ENCODE measurements at regions not wholly inside any gene's neighbourhood (a gene's known extent, or its start where the extent isn't known, plus 50 kb on each side); places are given as distances from the start of the nearest gene placed in this dataset.

- TF ChIP-seq CTCF (IDR thresholded peaks at IDR 0.05 in 2 of 3, conservative IDR thresholded peaks at IDR 0.05 in 1 of 3; ENCODE audit: borderline replicate concordance in 1 of 3, insufficient read depth in 1 of 3, low read depth in 2 of 3, low read length in 2 of 3) (no peak), EZH2phosphoT487 (IDR thresholded peaks at IDR 0.05; ENCODE audit: borderline replicate concordance) (no peak), POLR2A (IDR thresholded peaks at IDR 0.05; ENCODE audit: borderline replicate concordance, extremely low read depth, insufficient read depth, insufficient read length) (no peak), YY1 (IDR thresholded peaks at IDR 0.05; ENCODE audit: extremely low read depth, insufficient replicate concordance, low read depth, low read length) (no peak), POLR2AphosphoS5 (IDR thresholded peaks at IDR 0.05; ENCODE audit: low read depth, low read length) (no peak), TCF7L2 (IDR thresholded peaks at IDR 0.05; ENCODE audit: borderline replicate concordance, extremely low read depth, insufficient read depth, insufficient read length) (no peak), EZH2 (IDR thresholded peaks at IDR 0.05) (no peak)
Observed at GRCh38 chr7:116348346-116348745, 138.0 kb downstream of the TES start.

Data from HCT116 (cell line).